ENCODE measurements at regions not wholly inside any gene's neighbourhood (a gene's known extent, or its start where the extent isn't known, plus 50 kb on each side); places are given as distances from the start of the nearest gene placed in this dataset.
A peak's percentile ranks its signal among the peaks of the same experiment; 100 is the strongest.
"Not testable (repeated sequence)": the region's sequence is repeated elsewhere in the genome, so short reads cannot be mapped to it uniquely, and the experiment has no call there.

DNA sequence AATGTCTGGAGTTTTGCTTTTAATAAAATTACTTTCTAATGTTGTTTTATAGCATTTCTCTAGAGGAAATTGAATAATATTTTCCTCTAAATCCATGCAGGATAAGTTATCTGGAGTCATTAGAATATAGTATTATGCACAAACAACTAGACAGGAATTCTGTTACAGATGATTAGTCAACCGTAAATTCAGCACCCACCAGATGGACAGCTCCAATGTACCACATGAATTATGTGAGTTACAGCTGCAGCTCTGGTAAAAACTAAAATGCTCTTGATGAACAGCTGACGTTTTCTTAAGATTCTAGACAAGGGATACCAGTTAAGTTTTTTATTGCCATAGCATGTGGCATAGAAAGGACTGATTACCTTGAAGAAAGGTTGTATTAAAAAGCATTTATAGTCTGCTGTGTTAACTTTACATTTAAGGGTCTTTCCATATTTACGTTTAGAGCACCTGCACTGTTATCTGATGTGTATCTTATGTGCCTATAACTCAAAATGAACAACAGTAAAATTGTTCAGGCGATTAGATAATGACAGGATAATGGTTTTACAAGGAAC is 321.4 kb upstream of the LRFN5 start:
- DNase-seq: peak; percentile 2

DNA sequence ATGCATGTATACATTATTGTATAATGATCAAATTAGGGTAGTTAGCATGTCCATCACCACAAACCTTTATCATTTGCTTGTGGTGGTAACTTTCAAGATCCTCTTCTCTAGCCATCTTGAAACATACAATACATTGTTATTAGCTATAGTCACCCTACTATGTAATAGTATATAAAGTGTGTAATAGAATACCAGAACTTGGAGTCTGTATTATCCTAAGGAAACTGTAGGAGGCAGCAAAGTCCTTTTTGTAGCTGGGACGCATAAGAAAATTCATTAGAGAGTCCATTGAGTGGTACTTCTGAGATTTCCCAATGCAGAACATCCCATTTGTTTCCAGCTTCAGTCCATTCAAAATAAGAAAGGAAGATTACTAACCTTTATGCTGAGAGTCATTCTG is 325.9 kb upstream of the LRFN5 start:
- DNase-seq: no peak

- DNase-seq: no peak
These were observed 329.2 kb upstream of the LRFN5 start for GRCh38 chr14:41277450-41277849.

GRCh38 chr14:41257476-41257875 is 349.2 kb upstream of the LRFN5 start:
- no peak for DNase-seq

DNA sequence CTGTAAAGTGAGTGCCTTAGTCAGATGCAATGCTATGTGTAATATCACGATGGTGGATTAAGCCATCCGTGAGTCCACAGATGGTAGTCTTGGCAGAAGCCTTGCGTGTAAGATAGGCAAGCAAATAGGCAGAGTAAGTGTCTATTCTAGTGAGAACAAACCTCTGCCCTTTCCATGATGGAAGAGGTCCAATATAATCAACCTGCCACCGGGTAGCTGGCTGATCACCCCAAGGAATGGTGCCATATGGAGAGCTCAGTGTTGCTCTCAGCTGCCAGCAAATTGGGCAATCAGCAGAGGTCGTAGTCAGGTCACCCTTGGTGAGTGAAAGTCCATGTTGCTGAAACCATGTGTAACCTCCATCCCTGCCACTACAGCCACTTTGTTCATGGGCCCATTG is 371.2 kb upstream of the LRFN5 start:
- DNase-seq: no peak

DNA sequence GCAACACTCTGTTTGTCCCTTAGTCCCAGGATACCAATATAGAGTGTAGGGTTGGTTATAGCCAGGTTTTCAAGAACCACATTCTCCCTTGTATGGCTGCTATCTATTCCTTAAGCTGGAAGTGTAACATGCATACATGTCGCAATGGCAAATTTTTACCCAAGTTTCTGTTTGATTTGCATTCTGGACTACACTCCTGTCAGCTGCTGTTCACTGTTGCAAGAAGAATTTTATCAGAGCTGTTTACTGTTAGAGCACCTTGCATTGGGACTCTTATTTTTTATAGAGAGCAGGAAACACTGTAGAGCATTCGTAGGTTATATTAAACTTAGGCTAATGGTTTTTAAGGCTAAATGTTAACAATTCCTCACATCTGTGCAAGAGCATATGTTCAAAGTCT is 376.0 kb upstream of the LRFN5 start:
- no peak for DNase-seq

- DNase-seq: no peak
These were observed 376.9 kb upstream of the LRFN5 start for GRCh38 chr14:41229824-41230223.

- no peak for DNase-seq
These were observed 381.2 kb upstream of the LRFN5 start for GRCh38 chr14:41225433-41225832.

DNA sequence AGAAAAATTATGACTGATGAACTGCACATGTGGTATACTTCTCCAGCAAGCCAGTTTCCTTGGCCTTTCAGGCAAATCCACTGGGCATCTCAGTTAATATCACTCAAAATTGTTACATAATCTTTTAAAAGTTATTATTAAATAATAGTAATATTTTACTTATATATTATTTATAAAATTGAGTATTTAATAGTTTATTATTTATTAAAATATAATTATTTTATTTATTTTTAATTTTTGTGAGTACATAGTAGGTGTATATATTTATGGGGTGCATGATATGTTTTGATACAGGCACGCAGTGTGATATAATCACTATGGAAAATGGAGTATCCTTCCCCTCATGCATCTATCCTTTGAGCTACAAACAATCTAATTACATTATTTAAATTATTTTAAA is 384.1 kb upstream of the LRFN5 start:
- DNase-seq: no peak

DNA sequence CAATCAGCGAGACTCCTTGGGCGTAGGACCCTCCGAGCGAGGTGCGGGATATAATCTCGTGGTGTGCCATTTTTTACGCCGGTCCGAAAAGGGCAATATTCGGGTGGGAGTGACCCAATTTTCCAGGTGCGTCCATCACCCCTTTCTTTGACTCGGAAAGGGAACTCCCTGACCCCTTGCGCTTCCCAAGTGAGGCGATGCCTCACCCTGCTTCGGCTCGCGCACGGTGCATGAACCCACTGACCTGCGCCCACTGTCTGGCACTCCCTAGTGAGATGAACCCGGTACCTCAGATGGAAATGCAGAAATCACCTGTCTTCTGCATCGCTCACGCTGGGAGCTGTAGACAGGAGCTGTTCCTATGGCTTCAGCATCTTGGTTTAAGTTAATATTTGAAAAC is 391.7 kb upstream of the LRFN5 start:
- DNase-seq: not testable (repeated sequence)

- no peak for DNase-seq
These were observed 405.0 kb upstream of the LRFN5 start for GRCh38 chr14:41201696-41202095.

GRCh38 chr14:41187868-41188267 is 418.8 kb upstream of the LRFN5 start:
- no peak for DNase-seq

- DNase-seq: no peak
These were observed 435.6 kb upstream of the LRFN5 start for GRCh38 chr14:41171045-41171444.

DNA sequence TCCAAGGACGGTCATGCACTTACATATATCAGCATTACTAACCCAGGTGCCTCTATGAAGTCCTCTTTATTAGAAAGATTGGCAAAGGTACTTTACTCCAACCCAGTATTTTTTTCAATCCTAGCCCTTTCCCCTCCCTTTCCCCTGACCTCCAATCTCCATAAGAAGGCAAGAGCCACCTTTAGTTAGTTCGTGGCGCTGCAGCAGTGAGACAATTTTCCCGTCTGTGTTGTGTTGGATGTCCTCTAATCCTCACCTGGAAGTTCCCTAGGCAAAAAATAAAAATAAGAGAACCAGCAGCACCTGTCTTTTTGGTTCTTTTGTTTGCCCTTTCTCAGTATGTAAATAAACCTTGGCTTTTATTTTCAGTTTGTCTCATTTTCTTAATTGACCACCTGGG is 439.6 kb upstream of the LRFN5 start:
- no peak for DNase-seq

GRCh38 chr14:41154143-41154807 is 452.4 kb upstream of the LRFN5 start:
- no peak for DNase-seq

GRCh38 chr14:41146391-41146790 is 460.3 kb upstream of the LRFN5 start:
- DNase-seq: no peak

- DNase-seq: no peak
These were observed 462.3 kb upstream of the LRFN5 start for GRCh38 chr14:41144370-41144769.

DNA sequence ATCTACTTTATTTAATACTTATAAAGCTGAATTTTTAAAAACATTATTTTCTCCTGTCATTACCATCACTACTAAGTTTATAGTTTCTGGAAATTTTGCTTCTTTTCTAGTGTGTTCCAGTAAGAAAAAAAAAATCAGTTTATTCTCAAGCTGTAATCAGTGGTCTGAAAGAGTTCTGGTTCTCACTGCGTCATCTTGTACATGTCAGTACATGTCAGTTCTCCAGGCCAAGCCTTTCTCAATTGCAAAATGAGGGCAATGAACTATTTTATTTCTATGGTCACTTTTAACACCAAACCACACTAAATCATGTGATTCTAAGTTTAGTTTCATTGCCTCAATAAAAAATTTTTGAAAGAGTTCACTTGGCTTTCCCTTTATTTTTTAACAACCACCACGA is 468.9 kb upstream of the LRFN5 start:
- DNase-seq: no peak

DNA sequence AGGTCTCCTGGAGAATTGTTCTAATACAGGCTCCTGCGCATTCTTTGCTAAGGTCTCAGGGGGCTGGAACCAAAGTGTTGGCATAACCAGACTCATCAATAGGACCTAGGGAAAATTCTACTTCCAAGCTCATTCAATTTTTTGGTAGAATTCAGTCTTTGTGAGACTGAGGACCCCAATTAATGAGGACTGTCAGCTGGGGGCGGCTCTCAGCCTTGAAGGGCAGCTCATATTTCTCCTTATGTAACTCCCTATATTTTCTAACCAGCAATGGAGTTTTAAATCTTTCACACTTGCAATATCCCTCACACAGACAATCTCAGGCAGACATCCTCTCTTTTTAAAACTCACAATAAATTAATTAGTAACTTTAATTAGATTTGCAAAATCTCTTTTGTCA is 476.4 kb upstream of the LRFN5 start:
- DNase-seq: no peak

GRCh38 chr14:41120402-41120801 is 486.3 kb upstream of the LRFN5 start:
- DNase-seq: no peak

DNA sequence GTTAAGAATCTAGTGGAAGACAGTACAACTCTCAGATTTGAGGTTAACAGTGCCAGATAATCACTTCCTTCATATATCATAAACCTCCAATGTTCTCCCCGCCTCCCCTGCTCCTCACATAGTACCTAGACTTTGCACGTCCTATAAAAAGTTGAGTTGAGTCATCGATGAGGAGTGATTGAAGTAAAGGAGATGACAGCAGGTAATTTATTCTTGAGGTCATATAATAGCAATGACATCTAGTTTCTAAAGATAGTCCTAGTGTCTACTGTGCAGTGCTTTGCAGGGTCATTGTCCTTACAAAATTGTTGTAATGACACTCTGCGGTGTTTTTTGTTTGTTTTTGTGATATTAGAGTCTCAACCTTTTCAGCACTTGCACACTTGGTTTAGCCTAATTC is 510.5 kb upstream of the LRFN5 start:
- no peak for DNase-seq

- DNase-seq: no peak
These were observed 519.6 kb upstream of the LRFN5 start for GRCh38 chr14:41087056-41087455.

DNA sequence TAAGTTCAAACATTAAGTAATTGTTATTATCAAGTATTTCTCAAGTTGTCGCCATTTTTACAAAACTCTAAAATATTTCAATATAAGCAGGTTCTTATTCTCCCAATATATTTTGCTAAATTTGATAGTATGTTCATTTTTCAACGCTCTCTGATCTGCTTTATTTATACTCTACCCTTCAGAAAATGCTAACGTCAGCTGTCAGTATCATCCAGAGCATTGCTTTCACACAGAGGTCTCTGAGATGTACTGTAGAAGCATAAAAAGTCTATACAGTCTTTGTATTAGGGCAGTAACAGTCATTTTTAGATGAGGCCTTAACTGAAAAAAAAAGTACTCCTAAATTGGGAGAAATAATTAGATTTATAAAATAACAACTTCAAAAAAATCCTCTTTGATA is 533.1 kb upstream of the LRFN5 start:
- DNase-seq: no peak

GRCh38 chr14:41072776-41073175 is 533.9 kb upstream of the LRFN5 start:
- no peak for DNase-seq

- no peak for DNase-seq
These were observed 535.3 kb upstream of the LRFN5 start for GRCh38 chr14:41071351-41071750.

Data from skin of body (tissue), 1 donor.